ENCODE measurements at regions not wholly inside any gene's neighbourhood (a gene's known extent, or its start where the extent isn't known, plus 50 kb on each side); places are given as distances from the start of the nearest gene placed in this dataset.

GRCh38 chr10:89069589-89069988 is 79.0 kb downstream of the FAS start:
- ChIA-PET POLR2A (interaction anchor here (0.6 kb wide), 2 partner anchors 623 to 1585 kb away, joined by 3 read pairs; no protein-coding TSS in a partner anchor), CTCF (interaction anchor here (0.6 to 0.9 kb wide), 2 partner anchors 127 to 253 kb away, joined by 3 read pairs; no protein-coding TSS in a partner anchor)
- WGBS (ENCODE audit: insufficient coverage): 100% methylated on average over 2 of the region's 4 CpGs
- Histone ChIP-seq H3K27me3 (replicated peaks in 1 of 2; ENCODE audit: control insufficient read depth in 2 of 2, extremely low read depth in 1 of 2, insufficient read depth in 2 of 2, low read length in 1 of 2) (no peaks in the 10 kb centered on the region), H3K36me3 (ENCODE audit: control insufficient read depth in 2 of 2, extremely low read depth in 1 of 2, insufficient read depth in 1 of 2, low read length in 1 of 2) (no peaks in the 10 kb centered on the region), H3K9me3 (no peaks in the 10 kb centered on the region), H3K27ac (ENCODE audit: low read length) (no peak overlapping the region), H3K4me1 (ENCODE audit: control insufficient read depth in 1 of 2, extremely low read depth in 1 of 2, insufficient read depth in 2 of 2, low read length in 2 of 2) (no peaks in the 10 kb centered on the region), H3K4me3 (ENCODE audit: control insufficient read depth in 1 of 2, extremely low read depth in 1 of 2, low read length in 1 of 2) (no peak overlapping the region)
- DNase-seq (no peak), ATAC-seq (replicated peaks in 1 of 4) (no peak)
- H3K36me3 Mint-ChIP-seq: no peaks in the 10 kb centered on the region
- H3K27ac Mint-ChIP-seq: no peak overlapping the region
- H3K4me1 Mint-ChIP-seq: no peaks in the 10 kb centered on the region
- no peaks in the 10 kb centered on the region for H3K9me3 Mint-ChIP-seq
- peaks cover 7 to 14% of the 10 kb centered on the region in 2 donors for H3K27me3 Mint-ChIP-seq
- H3K4me3 Mint-ChIP-seq: no peak overlapping the region

Measured in T-cell (primary cell).